Lower leg skin (tissue), 3 donors: ENCODE measurements at regions not wholly inside any gene's neighbourhood (a gene's known extent, or its start where the extent isn't known, plus 50 kb on each side); places are given as distances from the start of the nearest gene placed in this dataset.

Source experiments
- CTCF ChIP-seq, 3 donors: fragments of 450-650 bp; IDR thresholded peaks; one replicate each; pipeline ENCODE4 v1.5.1; 2016; ENCODE audit warnings: antibody characterized with exemption in 3 of 3, mild to moderate bottlenecking in 3 of 3, moderate library complexity in 2 of 3
- POLR2A ChIP-seq, 2 donors: fragments of 450-650 bp; IDR thresholded peaks; one replicate each; pipeline ENCODE4 v1.6.1; 2016 to 2017; ENCODE audit warnings: antibody characterized with exemption in 2 of 2, mild to moderate bottlenecking in 1 of 2, moderate library complexity in 1 of 2

- no peak for TF ChIP-seq POLR2A (IDR thresholded peaks at IDR 0.05)
- no peak for TF ChIP-seq CTCF (IDR thresholded peaks at IDR 0.05)
These were observed 124.4 kb downstream of the SLIT2 start for GRCh38 chr4:20376070-20376469.
